GM18907 (cell line): ENCODE measurements at regions not wholly inside any gene's neighbourhood (a gene's known extent, or its start where the extent isn't known, plus 50 kb on each side); places are given as distances from the start of the nearest gene placed in this dataset.

ENCODE experiments used
- ATAC-seq: cut with Tn5 transposase; IDR thresholded peaks from one replicate; pipeline ENCODE4 v1.9.1; 2021; ENCODE audit warnings: mild to moderate bottlenecking, moderate library complexity; ENCODE audit not compliant: unreplicated experiment

- no peak for ATAC-seq
Measured at GRCh38 chr7:116340943-116341907, 130.9 kb downstream of the TES start.

- no peak for ATAC-seq
Measured at GRCh38 chr7:116342125-116342524, 131.8 kb downstream of the TES start.

GRCh38 chr7:116347151-116347832, 137.0 kb downstream of the TES start:
- ATAC-seq, result no peak

GRCh38 chr7:116348346-116348745, 138.0 kb downstream of the TES start:
- ATAC-seq, result no peak

- no peak for ATAC-seq
Measured at GRCh38 chr7:116351966-116352365, 141.6 kb downstream of the TES start.

GRCh38 chr7:116353647-116354046, 143.3 kb downstream of the TES start:
- no peak for ATAC-seq

GRCh38 chr7:116354171-116354545, 143.8 kb downstream of the TES start:
- ATAC-seq, result no peak

GRCh38 chr7:116354546-116355423, 144.4 kb downstream of the TES start:
- ATAC-seq, result no peak

GRCh38 chr7:116355424-116355765, 144.1 kb upstream of the CAV2 start:
- ATAC-seq, result no peak

GRCh38 chr7:116356333-116356965, 143.1 kb upstream of the CAV2 start:
- ATAC-seq, result no peak

- no peak for ATAC-seq
Measured at GRCh38 chr7:116356979-116357378, 142.6 kb upstream of the CAV2 start.

- ATAC-seq, result no peak
Measured at GRCh38 chr7:116357781-116358670, 141.5 kb upstream of the CAV2 start.

GRCh38 chr7:116361767-116362166, 137.8 kb upstream of the CAV2 start:
- no peak for ATAC-seq

- no peak for ATAC-seq
Measured at GRCh38 chr7:116363637-116364432, 135.7 kb upstream of the CAV2 start.

GRCh38 chr7:116364469-116364868, 135.1 kb upstream of the CAV2 start:
- no peak for ATAC-seq

GRCh38 chr7:116365797-116366196, 133.7 kb upstream of the CAV2 start:
- ATAC-seq, result no peak

GRCh38 chr7:116367171-116367813, 132.2 kb upstream of the CAV2 start:
- ATAC-seq, result no peak

GRCh38 chr7:116368965-116369364, 130.6 kb upstream of the CAV2 start:
- ATAC-seq, result no peak
